SK-N-SH treated with all-trans-retinoic acid at 6 μM for 48 hours (cell line): ENCODE measurements at regions not wholly inside any gene's neighbourhood (a gene's known extent, or its start where the extent isn't known, plus 50 kb on each side); places are given as distances from the start of the nearest gene placed in this dataset.

ENCODE experiments used
- ATAC-seq: fragments of 200-7000 bp; cut with Tn5 transposase; 3 replicates; pipeline ENCODE4 v1.9.1; 2020; ENCODE audit warnings: mild to moderate bottlenecking, moderate library complexity
- ARNTL ChIP-seq: fragments of 450-650 bp; formaldehyde crosslinking; IDR thresholded peaks from 2 replicates; pipeline ENCODE4 v1.5.0; 2020; ENCODE audit warnings: low read depth, mild to moderate bottlenecking, moderate library complexity, borderline replicate concordance
- BACH2 ChIP-seq: fragments of 250-450 bp; sonication (Bioruptor Pico); IDR thresholded peaks from 2 replicates; pipeline ENCODE4 v1.9.0; 2021; ENCODE audit warnings: mild to moderate bottlenecking, borderline replicate concordance
- CREB5 ChIP-seq: fragments of 250-450 bp; sonication (Bioruptor Pico); IDR thresholded peaks from 2 replicates; pipeline ENCODE4 v1.5.1; 2020; ENCODE audit warnings: low read depth, mild to moderate bottlenecking, moderate library complexity
- CSDC2 ChIP-seq: fragments of 250-450 bp; sonication (Bioruptor Pico); IDR thresholded peaks from 2 replicates; pipeline ENCODE4 v1.5.0; 2020; ENCODE audit warnings: mild to moderate bottlenecking, moderate library complexity
- ESRRG ChIP-seq: fragments of 250-450 bp; sonication (Bioruptor Pico); IDR thresholded peaks from 2 replicates; pipeline ENCODE4 v1.6.1; 2021; ENCODE audit warnings: mild to moderate bottlenecking
- GLIS3 ChIP-seq: fragments of 250-450 bp; sonication (Bioruptor Pico); IDR thresholded peaks from 2 replicates; pipeline ENCODE4 v1.5.0; 2020; ENCODE audit warnings: mild to moderate bottlenecking, moderate library complexity
- ISL1 ChIP-seq: fragments of 250-450 bp; sonication (Bioruptor Pico); IDR thresholded peaks from 2 replicates; pipeline ENCODE4 v2.1.2; 2022; ENCODE audit warnings: mild to moderate bottlenecking, moderate library complexity
- OSR1 ChIP-seq: fragments of 250-450 bp; sonication (Bioruptor Pico); IDR thresholded peaks from 2 replicates; pipeline ENCODE4 v1.8.0; 2022; ENCODE audit warnings: moderate library complexity, mild to moderate bottlenecking, inconsistent platforms
- POU6F1 ChIP-seq: fragments of 250-450 bp; sonication (Bioruptor Pico); IDR thresholded peaks from 2 replicates; pipeline ENCODE4 v1.8.0; 2021; ENCODE audit warnings: low read depth, mild to moderate bottlenecking, moderate library complexity, borderline replicate concordance
- PPARA ChIP-seq: fragments of 250-450 bp; sonication (Bioruptor Pico); IDR thresholded peaks from 2 replicates; pipeline ENCODE4 v1.5.0; 2020; ENCODE audit warnings: mild to moderate bottlenecking, borderline replicate concordance
- RARB ChIP-seq: fragments of 250-450 bp; sonication (Bioruptor Pico); IDR thresholded peaks from 2 replicates; pipeline ENCODE4 v1.8.0; 2021; ENCODE audit warnings: mild to moderate bottlenecking, moderate library complexity
- SNAI2 ChIP-seq: fragments of 250-450 bp; sonication (Bioruptor Pico); IDR thresholded peaks from 2 replicates; pipeline ENCODE4 v1.5.0; 2020; ENCODE audit warnings: mild to moderate bottlenecking, moderate library complexity
- TCF4 ChIP-seq: fragments of 250-450 bp; sonication (Bioruptor Pico); IDR thresholded peaks from 2 replicates; pipeline ENCODE4 v1.8.0; 2021; ENCODE audit warnings: mild to moderate bottlenecking, moderate library complexity, borderline replicate concordance
- TOX ChIP-seq: fragments of 250-450 bp; sonication (Bioruptor Pico); IDR thresholded peaks from 2 replicates; pipeline ENCODE4 v1.8.0; 2021; ENCODE audit warnings: mild to moderate bottlenecking, moderate library complexity, borderline replicate concordance
- TSHZ2 ChIP-seq: fragments of 250-450 bp; sonication (Bioruptor Pico); IDR thresholded peaks from 2 replicates; pipeline ENCODE4 v1.5.0; 2020; ENCODE audit warnings: mild to moderate bottlenecking, moderate library complexity
- ZFP3 ChIP-seq: fragments of 250-450 bp; sonication (Bioruptor Pico); IDR thresholded peaks from 2 replicates; pipeline ENCODE4 v1.5.0; 2020; ENCODE audit warnings: mild to moderate bottlenecking, moderate library complexity
- ZFP30 ChIP-seq: fragments of 450-650 bp; formaldehyde crosslinking; IDR thresholded peaks from 2 replicates; pipeline ENCODE4 v1.5.0; 2022; ENCODE audit warnings: mild to moderate bottlenecking, moderate library complexity
- ZNF565 ChIP-seq: fragments of 450-650 bp; formaldehyde crosslinking; conservative IDR thresholded peaks from 2 replicates; pipeline ENCODE4 v1.5.0; 2020; ENCODE audit warnings: low read depth, mild to moderate bottlenecking, moderate library complexity
- ZNF70 ChIP-seq: fragments of 450-650 bp; formaldehyde crosslinking; IDR thresholded peaks from 2 replicates; pipeline ENCODE4 v1.5.0; 2020; ENCODE audit warnings: mild to moderate bottlenecking, moderate library complexity
- ZNF8 ChIP-seq: fragments of 450-650 bp; formaldehyde crosslinking; IDR thresholded peaks from 2 replicates; pipeline ENCODE4 v1.5.0; 2020; ENCODE audit warnings: mild to moderate bottlenecking, moderate library complexity
- TF ChIP-seq, protein P1 (sequence below): fragments of 250-450 bp; sonication (Bioruptor Pico); IDR thresholded peaks from 2 replicates; pipeline ENCODE4 v1.8.0; 2020; ENCODE audit warnings: mild to moderate bottlenecking, moderate library complexity, borderline replicate concordance
- TF ChIP-seq, protein P2 (sequence below): fragments of 250-450 bp; sonication (Bioruptor Pico); IDR thresholded peaks from 2 replicates; pipeline ENCODE4 v1.5.1; 2021; ENCODE audit warnings: mild to moderate bottlenecking, moderate library complexity

GRCh38 chr2:71736986-71737385, 283.6 kb downstream of the DYSF start:
- peak; percentile 75 for ATAC-seq
- TF ChIP-seq ZFP3 (CRISPR knock-in tag) (no peak), RARB (no peak), ZNF70 (CRISPR knock-in tag) (no peak), ARNTL (no peak), SNAI2 (no peak), POU6F1 (CRISPR knock-in tag) (no peak), BACH2 (CRISPR knock-in tag) (no peak), TOX (no peak), CREB5 (CRISPR knock-in tag) (no peak), TCF4 (CRISPR knock-in tag) (no peak), CSDC2 (CRISPR knock-in tag) (no peak), ISL1 (CRISPR knock-in tag) (no peak), ZNF565 (CRISPR knock-in tag) (no peak), GLIS3 (CRISPR knock-in tag) (no peak), ZFP30 (CRISPR knock-in tag) (no peak), ESRRG (no peak), OSR1 (CRISPR knock-in tag) (no peak)
- TF ChIP-seq, protein P1, sequence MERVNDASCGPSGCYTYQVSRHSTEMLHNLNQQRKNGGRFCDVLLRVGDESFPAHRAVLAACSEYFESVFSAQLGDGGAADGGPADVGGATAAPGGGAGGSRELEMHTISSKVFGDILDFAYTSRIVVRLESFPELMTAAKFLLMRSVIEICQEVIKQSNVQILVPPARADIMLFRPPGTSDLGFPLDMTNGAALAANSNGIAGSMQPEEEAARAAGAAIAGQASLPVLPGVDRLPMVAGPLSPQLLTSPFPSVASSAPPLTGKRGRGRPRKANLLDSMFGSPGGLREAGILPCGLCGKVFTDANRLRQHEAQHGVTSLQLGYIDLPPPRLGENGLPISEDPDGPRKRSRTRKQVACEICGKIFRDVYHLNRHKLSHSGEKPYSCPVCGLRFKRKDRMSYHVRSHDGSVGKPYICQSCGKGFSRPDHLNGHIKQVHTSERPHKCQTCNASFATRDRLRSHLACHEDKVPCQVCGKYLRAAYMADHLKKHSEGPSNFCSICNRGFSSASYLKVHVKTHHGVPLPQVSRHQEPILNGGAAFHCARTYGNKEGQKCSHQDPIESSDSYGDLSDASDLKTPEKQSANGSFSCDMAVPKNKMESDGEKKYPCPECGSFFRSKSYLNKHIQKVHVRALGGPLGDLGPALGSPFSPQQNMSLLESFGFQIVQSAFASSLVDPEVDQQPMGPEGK (CRISPR knock-in tag): no peak
- TF ChIP-seq, protein P2, sequence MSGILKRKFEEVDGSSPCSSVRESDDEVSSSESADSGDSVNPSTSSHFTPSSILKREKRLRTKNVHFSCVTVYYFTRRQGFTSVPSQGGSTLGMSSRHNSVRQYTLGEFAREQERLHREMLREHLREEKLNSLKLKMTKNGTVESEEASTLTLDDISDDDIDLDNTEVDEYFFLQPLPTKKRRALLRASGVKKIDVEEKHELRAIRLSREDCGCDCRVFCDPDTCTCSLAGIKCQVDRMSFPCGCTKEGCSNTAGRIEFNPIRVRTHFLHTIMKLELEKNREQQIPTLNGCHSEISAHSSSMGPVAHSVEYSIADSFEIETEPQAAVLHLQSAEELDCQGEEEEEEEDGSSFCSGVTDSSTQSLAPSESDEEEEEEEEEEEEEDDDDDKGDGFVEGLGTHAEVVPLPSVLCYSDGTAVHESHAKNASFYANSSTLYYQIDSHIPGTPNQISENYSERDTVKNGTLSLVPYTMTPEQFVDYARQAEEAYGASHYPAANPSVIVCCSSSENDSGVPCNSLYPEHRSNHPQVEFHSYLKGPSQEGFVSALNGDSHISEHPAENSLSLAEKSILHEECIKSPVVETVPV (CRISPR knock-in tag): no peak

DNA sequence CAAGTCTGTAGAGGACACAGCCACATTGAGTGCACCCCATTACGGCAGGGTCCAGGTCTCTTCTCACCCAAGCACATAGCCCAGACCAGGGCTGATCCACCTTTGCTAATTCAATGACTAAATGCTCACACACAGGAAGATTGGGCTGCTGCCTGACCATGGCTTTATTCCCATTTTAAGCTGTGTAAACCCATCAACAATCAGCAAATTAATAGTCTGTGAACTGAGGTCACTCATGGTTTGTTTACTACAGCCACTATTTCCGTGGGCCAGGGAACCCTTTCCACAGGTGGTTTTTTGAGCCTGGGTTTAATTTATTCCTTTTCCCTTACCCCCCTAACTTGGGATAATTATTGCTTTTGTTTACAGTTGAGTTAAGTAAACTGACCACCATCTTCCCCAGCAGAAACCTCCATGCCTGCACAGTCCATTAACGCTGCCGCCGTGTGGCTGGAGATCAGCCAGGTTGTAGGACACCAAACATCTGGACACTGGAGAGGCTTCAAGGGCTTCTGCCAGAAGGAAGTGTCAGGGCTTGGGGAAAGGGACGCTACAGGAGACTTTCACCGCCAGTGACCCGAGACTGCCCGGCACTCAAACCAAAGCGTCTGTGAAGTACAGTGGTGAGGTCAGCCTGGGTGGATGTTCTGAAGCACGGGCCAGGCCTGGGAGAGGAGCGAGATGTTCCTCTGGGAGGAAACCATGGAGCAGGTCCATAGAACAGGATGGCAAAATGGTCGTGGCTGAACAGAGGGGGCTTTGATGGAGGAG, 282.9 kb downstream of the DYSF start:
- TF ChIP-seq ESRRG (no peak), RARB (no peak), ZNF8 (CRISPR knock-in tag) (no peak), OSR1 (CRISPR knock-in tag) (no peak), CSDC2 (CRISPR knock-in tag) (no peak), GLIS3 (CRISPR knock-in tag) (no peak), ZNF70 (CRISPR knock-in tag) (no peak), POU6F1 (CRISPR knock-in tag) (no peak), CREB5 (CRISPR knock-in tag) (no peak), ZNF565 (CRISPR knock-in tag) (no peak), TOX (no peak), ZFP3 (CRISPR knock-in tag) (no peak), PPARA (CRISPR knock-in tag) (no peak), TSHZ2 (CRISPR knock-in tag) (no peak)
- TF ChIP-seq, protein P1 (CRISPR knock-in tag): no peak
- TF ChIP-seq, protein P2 (CRISPR knock-in tag): no peak

More for the DNA sequence above, 282.9 kb downstream of the DYSF start:
- ATAC-seq: no peak
